ENCODE measurements at regions not wholly inside any gene's neighbourhood (a gene's known extent, or its start where the extent isn't known, plus 50 kb on each side); places are given as distances from the start of the nearest gene placed in this dataset.
"Not testable (repeated sequence)": the region's sequence is repeated elsewhere in the genome, so short reads cannot be mapped to it uniquely, and the experiment has no call there.

GRCh38 chr15:81706816-81707346 lies 332.9 kb upstream of the TMC3 start:
- H3K4me3 Mint-ChIP-seq; DNase-seq; H3K9me3 Mint-ChIP-seq; ATAC-seq (ENCODE audit: low read depth); H3K4me1 Mint-ChIP-seq; H3K27me3 Mint-ChIP-seq; H3K36me3 Mint-ChIP-seq; H3K27ac Mint-ChIP-seq; POLR2A ChIA-PET: not testable (repeated sequence)

- POLR2A ChIA-PET, H3K9me3 Mint-ChIP-seq: not testable (repeated sequence)
Observed at GRCh38 chr15:81705727-81706126, 331.7 kb upstream of the TMC3 start.

GRCh38 chr15:81686021-81686420 lies 312.0 kb upstream of the TMC3 start:
- Mint-ChIP-seq H3K9me3 (no peaks in the 10 kb centered on the region), H3K4me3 (no peak overlapping the region), H3K27ac (no peak overlapping the region), H3K27me3 (peaks cover 2% of the 10 kb centered on the region), H3K4me1 (no peaks in the 10 kb centered on the region), H3K36me3 (no peaks in the 10 kb centered on the region)
- DNase-seq, result no peak
- POLR2A ChIA-PET, result no interaction called here
- ATAC-seq (ENCODE audit: low read depth), result no peak

More at GRCh38 chr15:81705727-81706126, 331.7 kb upstream of the TMC3 start:
- ATAC-seq (ENCODE audit: low read depth); DNase-seq; H3K27me3 Mint-ChIP-seq; H3K4me3 Mint-ChIP-seq; H3K4me1 Mint-ChIP-seq; H3K36me3 Mint-ChIP-seq; H3K27ac Mint-ChIP-seq: not testable (repeated sequence)

- no peak for ATAC-seq (ENCODE audit: low read depth)
- POLR2A ChIA-PET, result no interaction called here
Observed at GRCh38 chr15:81685237-81685636, 311.2 kb upstream of the TMC3 start.

GRCh38 chr15:81680829-81681228 lies 306.8 kb upstream of the TMC3 start:
- no peak overlapping the region for H3K4me3 Mint-ChIP-seq
- peaks cover 9% of the 10 kb centered on the region for H3K9me3 Mint-ChIP-seq
- H3K4me1 Mint-ChIP-seq, result no peaks in the 10 kb centered on the region
- peaks cover 2% of the 10 kb centered on the region for H3K27me3 Mint-ChIP-seq
- DNase-seq, result no peak
- peak overlapping the region; percentile 5 for H3K27ac Mint-ChIP-seq
- POLR2A ChIA-PET, result no interaction called here
- H3K36me3 Mint-ChIP-seq, result no peaks in the 10 kb centered on the region
- ATAC-seq (ENCODE audit: low read depth), result no peak

More at GRCh38 chr15:81685237-81685636, 311.2 kb upstream of the TMC3 start:
- Mint-ChIP-seq H3K4me3 (no peak overlapping the region), H3K36me3 (no peaks in the 10 kb centered on the region), H3K4me1 (no peaks in the 10 kb centered on the region), H3K27me3 (peaks cover 2% of the 10 kb centered on the region), H3K27ac (no peak overlapping the region), H3K9me3 (no peaks in the 10 kb centered on the region)
- no peak for DNase-seq

GRCh38 chr15:81666839-81667238 lies 292.8 kb upstream of the TMC3 start:
- no peak for ATAC-seq (ENCODE audit: low read depth)
- H3K36me3 Mint-ChIP-seq, result no peaks in the 10 kb centered on the region

GRCh38 chr15:81660976-81661375 lies 287.0 kb upstream of the TMC3 start:
- Mint-ChIP-seq H3K27ac (no peak overlapping the region), H3K27me3 (peaks cover 3% of the 10 kb centered on the region), H3K4me1 (no peaks in the 10 kb centered on the region), H3K9me3 (no peaks in the 10 kb centered on the region), H3K36me3 (no peaks in the 10 kb centered on the region), H3K4me3 (no peak overlapping the region)
- ATAC-seq (ENCODE audit: low read depth) (no peak), DNase-seq (no peak)
- POLR2A ChIA-PET, result no interaction called here

More at GRCh38 chr15:81666839-81667238, 292.8 kb upstream of the TMC3 start:
- no peaks in the 10 kb centered on the region for H3K9me3 Mint-ChIP-seq
- POLR2A ChIA-PET, result no interaction called here
- no peaks in the 10 kb centered on the region for H3K4me1 Mint-ChIP-seq
- no peaks in the 10 kb centered on the region for H3K27me3 Mint-ChIP-seq
- no peak overlapping the region for H3K27ac Mint-ChIP-seq
- no peak overlapping the region for H3K4me3 Mint-ChIP-seq
- no peak for DNase-seq

GRCh38 chr15:81653259-81653658 lies 279.2 kb upstream of the TMC3 start:
- DNase-seq, result no peak
- POLR2A ChIA-PET, result no interaction called here
- Mint-ChIP-seq H3K27ac (no peak overlapping the region), H3K4me1 (no peaks in the 10 kb centered on the region), H3K27me3 (no peaks in the 10 kb centered on the region), H3K9me3 (no peaks in the 10 kb centered on the region), H3K36me3 (no peaks in the 10 kb centered on the region), H3K4me3 (no peak overlapping the region)
- ATAC-seq (ENCODE audit: low read depth), result no peak

- H3K4me3 Mint-ChIP-seq, result no peak overlapping the region
- peaks cover 2% of the 10 kb centered on the region for H3K27me3 Mint-ChIP-seq
- no peak overlapping the region for H3K27ac Mint-ChIP-seq
- H3K4me1 Mint-ChIP-seq, result no peaks in the 10 kb centered on the region
- no peaks in the 10 kb centered on the region for H3K36me3 Mint-ChIP-seq
- DNase-seq (no peak), ATAC-seq (ENCODE audit: low read depth) (no peak)
- no peaks in the 10 kb centered on the region for H3K9me3 Mint-ChIP-seq
- POLR2A ChIA-PET, result no interaction called here
Observed at GRCh38 chr15:81645470-81645869, 271.5 kb upstream of the TMC3 start.

- ATAC-seq (ENCODE audit: low read depth) (no peak), DNase-seq (no peak)
- POLR2A ChIA-PET, result no interaction called here
- Mint-ChIP-seq H3K9me3 (no peaks in the 10 kb centered on the region), H3K4me1 (no peaks in the 10 kb centered on the region), H3K27ac (no peak overlapping the region), H3K36me3 (no peaks in the 10 kb centered on the region), H3K27me3 (peaks cover 2% of the 10 kb centered on the region), H3K4me3 (no peak overlapping the region)
Observed at GRCh38 chr15:81643771-81644170, 269.8 kb upstream of the TMC3 start.

- no peak for DNase-seq
- no peak overlapping the region for H3K27ac Mint-ChIP-seq
- no peaks in the 10 kb centered on the region for H3K36me3 Mint-ChIP-seq
- H3K9me3 Mint-ChIP-seq, result no peaks in the 10 kb centered on the region
- POLR2A ChIA-PET, result no interaction called here
- H3K4me1 Mint-ChIP-seq, result no peaks in the 10 kb centered on the region
- H3K27me3 Mint-ChIP-seq, result peaks cover 2% of the 10 kb centered on the region
- H3K4me3 Mint-ChIP-seq, result no peak overlapping the region
- no peak for ATAC-seq (ENCODE audit: low read depth)
Observed at GRCh38 chr15:81642451-81642990, 268.5 kb upstream of the TMC3 start.

GRCh38 chr15:81636064-81636463 lies 262.1 kb upstream of the TMC3 start:
- H3K36me3 Mint-ChIP-seq; H3K9me3 Mint-ChIP-seq; H3K4me1 Mint-ChIP-seq; H3K27ac Mint-ChIP-seq; POLR2A ChIA-PET; H3K27me3 Mint-ChIP-seq; H3K4me3 Mint-ChIP-seq; ATAC-seq (ENCODE audit: low read depth); DNase-seq: not testable (repeated sequence)

- Mint-ChIP-seq H3K4me3 (no peak overlapping the region), H3K9me3 (peaks cover under 1% of the 10 kb centered on the region), H3K4me1 (no peaks in the 10 kb centered on the region), H3K27me3 (no peaks in the 10 kb centered on the region), H3K27ac (no peak overlapping the region), H3K36me3 (no peaks in the 10 kb centered on the region)
- ATAC-seq (ENCODE audit: low read depth) (no peak), DNase-seq (no peak)
- POLR2A ChIA-PET, result no interaction called here
Observed at GRCh38 chr15:81633889-81634288, 259.9 kb upstream of the TMC3 start.

GRCh38 chr15:81625896-81626295 lies 251.9 kb upstream of the TMC3 start:
- no peak overlapping the region for H3K4me3 Mint-ChIP-seq
- peaks cover 8% of the 10 kb centered on the region for H3K9me3 Mint-ChIP-seq
- no peak for DNase-seq
- H3K27me3 Mint-ChIP-seq, result peaks cover 5% of the 10 kb centered on the region
- H3K36me3 Mint-ChIP-seq, result no peaks in the 10 kb centered on the region
- POLR2A ChIA-PET, result no interaction called here
- H3K27ac Mint-ChIP-seq, result no peak overlapping the region
- no peaks in the 10 kb centered on the region for H3K4me1 Mint-ChIP-seq
- ATAC-seq (ENCODE audit: low read depth), result no peak

- Mint-ChIP-seq H3K4me1 (no peaks in the 10 kb centered on the region), H3K4me3 (no peak overlapping the region), H3K9me3 (peaks cover 2% of the 10 kb centered on the region), H3K36me3 (no peaks in the 10 kb centered on the region), H3K27ac (no peak overlapping the region), H3K27me3 (peaks cover 2% of the 10 kb centered on the region)
- POLR2A ChIA-PET, result no interaction called here
- DNase-seq (no peak), ATAC-seq (ENCODE audit: low read depth) (no peak)
Observed at GRCh38 chr15:81619002-81619401, 245.0 kb upstream of the TMC3 start.
